GM23338 (cell line): ENCODE measurements at regions not wholly inside any gene's neighbourhood (a gene's known extent, or its start where the extent isn't known, plus 50 kb on each side); places are given as distances from the start of the nearest gene placed in this dataset.
"Not testable (repeated sequence)": the region's sequence is repeated elsewhere in the genome, so short reads cannot be mapped to it uniquely, and the experiment has no call there.

ENCODE experiments used
- ATAC-seq: fragments of 200-7000 bp; cut with Tn5 transposase; 3 replicates; pipeline ENCODE4 v1.9.1; 2020
- DNase-seq: peaks from one replicate; pipeline ENCODE4 v3.0.0-alpha.2; 2015; ENCODE audit warnings: low spot score
- H2AFZ ChIP-seq: fragments of 200-600 bp; sonication (generic); 2 replicates; pipeline ENCODE4 v1.8.0; 2016; ENCODE audit warnings: antibody characterized with exemption, mild to moderate bottlenecking, moderate library complexity
- H3F3A ChIP-seq: fragments of 200-600 bp; sonication (generic); replicated peaks from 2 replicates; pipeline ENCODE4 v1.8.0; 2017; ENCODE audit warnings: antibody characterized with exemption, mixed run types, low read depth
- H3K27ac ChIP-seq: fragments of 200-600 bp; sonication (generic); 2 replicates; pipeline ENCODE4 v1.6.1; 2016; ENCODE audit warnings: low read depth
- H3K27me3 ChIP-seq: fragments of 200-600 bp; sonication (generic); 2 replicates; pipeline ENCODE4 v1.8.0; 2016; ENCODE audit warnings: mild to moderate bottlenecking, mixed run types, moderate library complexity; ENCODE audit not compliant: insufficient read depth
- H3K36me3 ChIP-seq: fragments of 200-600 bp; sonication (generic); 2 replicates; pipeline ENCODE4 v1.8.0; 2016; ENCODE audit warnings: mild to moderate bottlenecking; ENCODE audit not compliant: insufficient read depth
- H3K4me1 ChIP-seq: fragments of 200-600 bp; sonication (generic); 2 replicates; pipeline ENCODE4 v1.8.0; 2016; ENCODE audit warnings: mild to moderate bottlenecking, moderate library complexity; ENCODE audit not compliant: insufficient read depth
- H3K4me2 ChIP-seq: fragments of 200-600 bp; sonication (generic); 2 replicates; pipeline ENCODE4 v1.7.1; 2017; ENCODE audit warnings: mixed run types
- H3K4me3 ChIP-seq: fragments of 200-600 bp; sonication (generic); 2 replicates; pipeline ENCODE4 v1.6.1; 2016; ENCODE audit warnings: mixed run types
- H3K79me2 ChIP-seq: fragments of 200-600 bp; sonication (generic); replicated peaks from 2 replicates; pipeline ENCODE4 v1.8.0; 2017; ENCODE audit warnings: mild to moderate bottlenecking; ENCODE audit not compliant: insufficient read depth
- H3K9me2 ChIP-seq: fragments of 200-600 bp; sonication (generic); 2 replicates; pipeline ENCODE4 v1.8.0; 2017; ENCODE audit not compliant: insufficient read depth
- H4K20me1 ChIP-seq: fragments of 200-600 bp; sonication (generic); replicated peaks from 2 replicates; pipeline ENCODE4 v1.8.0; 2017; ENCODE audit warnings: mild to moderate bottlenecking; ENCODE audit not compliant: insufficient read depth
- H3K27ac Mint-ChIP-seq: 2 replicates; pipeline ENCODE4 v1.8.0; 2020; ENCODE audit warnings: inconsistent platforms, mild to moderate bottlenecking, moderate library complexity, mixed read lengths
- H3K27me3 Mint-ChIP-seq: 3 replicates; pipeline ENCODE4 v1.8.0; 2022; ENCODE audit warnings: low read depth, mild to moderate bottlenecking, moderate library complexity, mixed read lengths, inconsistent platforms; ENCODE audit not compliant: insufficient read depth, poor library complexity
- H3K36me3 Mint-ChIP-seq: 3 replicates; pipeline ENCODE4 v1.8.0; 2021; ENCODE audit warnings: low read depth, mild to moderate bottlenecking, inconsistent platforms, moderate library complexity, mixed read lengths
- H3K4me1 Mint-ChIP-seq: 3 replicates; pipeline ENCODE4 v1.8.0; 2020; ENCODE audit warnings: mild to moderate bottlenecking, inconsistent platforms, mixed read lengths
- H3K4me3 Mint-ChIP-seq: 3 replicates; pipeline ENCODE4 v1.8.0; 2021; ENCODE audit warnings: moderate library complexity, mild to moderate bottlenecking, inconsistent platforms, mixed read lengths
- H3K9me3 Mint-ChIP-seq: 3 replicates; pipeline ENCODE4 v1.8.0; 2020; ENCODE audit warnings: moderate library complexity, mild to moderate bottlenecking, inconsistent platforms, mixed read lengths
- CREB1 ChIP-seq: fragments of 250-450 bp; sonication (Bioruptor Pico); IDR thresholded peaks from 2 replicates; pipeline ENCODE4 v1.5.0; 2020; ENCODE audit warnings: low read depth, mild to moderate bottlenecking, moderate library complexity
- CTCF ChIP-seq, 2 experiments: fragments of 200-600 bp in 1 of 2; sonication (generic) in 1 of 2; conservative IDR thresholded peaks; 2 replicates each; pipeline versions ENCODE4 v1.5.1 to v1.6.1; 2016 to 2017; ENCODE audit warnings: antibody characterized with exemption in 2 of 2, low read depth in 2 of 2, mild to moderate bottlenecking in 2 of 2, moderate library complexity in 1 of 2
- ETS1 ChIP-seq: IDR thresholded peaks from 2 replicates; pipeline ENCODE4 v1.6.1; 2016; ENCODE audit warnings: antibody characterized with exemption
- EZH2phosphoT487 ChIP-seq: fragments of 200-600 bp; sonication (generic); IDR thresholded peaks from one replicate; pipeline ENCODE4 v1.8.1; 2018; ENCODE audit warnings: antibody characterized with exemption; ENCODE audit not compliant: unreplicated experiment
- JUNB ChIP-seq: IDR thresholded peaks from one replicate; pipeline ENCODE4 v1.6.1; 2016; ENCODE audit warnings: antibody characterized with exemption; ENCODE audit not compliant: unreplicated experiment
- POLR2AphosphoS5 ChIP-seq: IDR thresholded peaks from 2 replicates; pipeline ENCODE4 v1.6.1; 2016; ENCODE audit warnings: antibody characterized with exemption, low read depth
- STAT1 ChIP-seq: IDR thresholded peaks from one replicate; pipeline ENCODE4 v1.6.1; 2016; ENCODE audit warnings: antibody characterized with exemption; ENCODE audit not compliant: unreplicated experiment
- ZNF114 ChIP-seq: fragments of 250-450 bp; sonication (Bioruptor Pico); IDR thresholded peaks from 2 replicates; pipeline ENCODE4 v1.5.0; 2020; ENCODE audit warnings: mild to moderate bottlenecking, moderate library complexity
- ZNF331 ChIP-seq: fragments of 250-450 bp; sonication (Bioruptor Pico); IDR thresholded peaks from 2 replicates; pipeline ENCODE4 v1.5.0; 2020; ENCODE audit warnings: low read depth, mild to moderate bottlenecking, moderate library complexity
- ZNF462 ChIP-seq: fragments of 250-450 bp; sonication (Bioruptor Pico); IDR thresholded peaks from 2 replicates; pipeline ENCODE4 v1.5.0; 2020; ENCODE audit warnings: mild to moderate bottlenecking, moderate library complexity
- TF ChIP-seq, protein P1 (sequence below): IDR thresholded peaks from one replicate; pipeline ENCODE4 v1.6.1; 2018; ENCODE audit warnings: antibody characterized with exemption; ENCODE audit not compliant: unreplicated experiment

GRCh38 chr3:110001905-110002304, 664.6 kb upstream of the DPPA4 start:
- H3K27ac ChIP-seq, H3K27me3 ChIP-seq, H3K27me3 Mint-ChIP-seq, ATAC-seq, DNase-seq, H3K9me2 ChIP-seq, H4K20me1 ChIP-seq, H3F3A ChIP-seq, H2AFZ ChIP-seq, H3K4me2 ChIP-seq, H3K4me3 ChIP-seq, H3K27ac Mint-ChIP-seq, H3K9me3 Mint-ChIP-seq, H3K4me1 ChIP-seq, H3K36me3 ChIP-seq, H3K79me2 ChIP-seq, H3K4me3 Mint-ChIP-seq, H3K4me1 Mint-ChIP-seq: not testable (repeated sequence)
- H3K36me3 Mint-ChIP-seq = peaks cover 11% of the 10 kb centered on the region; the same call in 2 of the 3 replicates

DNA sequence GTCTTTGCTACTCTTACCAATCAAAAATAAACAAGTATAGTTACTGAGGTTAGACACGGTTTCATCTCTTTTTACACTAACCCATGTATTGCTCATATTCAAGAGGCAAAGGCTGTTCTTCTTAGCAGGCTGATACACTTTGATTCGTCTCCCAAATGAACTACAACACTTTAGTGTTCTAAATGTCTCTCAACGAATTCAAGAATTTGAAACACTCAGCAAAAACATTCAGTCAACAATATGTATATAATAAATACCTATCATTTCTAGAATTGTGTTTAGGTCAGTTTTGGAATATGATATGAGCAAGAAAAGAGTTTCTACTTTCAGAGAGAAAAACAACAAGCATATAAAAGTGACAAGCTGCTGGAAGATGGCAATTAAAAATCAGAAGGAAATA, 669.6 kb upstream of the DPPA4 start:
- Histone ChIP-seq H3K4me2 (no peak overlapping the region), H3K4me3 (no peak overlapping the region), H2AFZ (no peak overlapping the region), H3K4me1 (no peaks in the 10 kb centered on the region), H3K27me3 (no peaks in the 10 kb centered on the region), H3K79me2 (no peaks in the 10 kb centered on the region), H3K9me2 (no peaks in the 10 kb centered on the region), H3K27ac (no peak overlapping the region), H4K20me1 (no peaks in the 10 kb centered on the region), H3F3A (no peaks in the 10 kb centered on the region), H3K36me3 (no peaks in the 10 kb centered on the region)
- no peaks in the 10 kb centered on the region for H3K4me1 Mint-ChIP-seq
- no peak overlapping the region for H3K27ac Mint-ChIP-seq
- ATAC-seq = no peak
- H3K36me3 Mint-ChIP-seq = peaks cover 3% of the 10 kb centered on the region
- no peak overlapping the region for H3K4me3 Mint-ChIP-seq
- H3K9me3 Mint-ChIP-seq = peaks cover 4% of the 10 kb centered on the region; the same call in 1 of the 3 replicates
- H3K27me3 Mint-ChIP-seq = no peaks in the 10 kb centered on the region
- no peak for DNase-seq
- TF ChIP-seq ETS1 (no peak), ZNF114 (CRISPR knock-in tag) (no peak), STAT1 (no peak), ZNF331 (CRISPR knock-in tag) (no peak), JUNB (no peak), CREB1 (CRISPR knock-in tag) (no peak), ZNF462 (CRISPR knock-in tag) (no peak), CTCF (conservative IDR thresholded peaks at IDR 0.05; ENCODE audit: low read depth in 2 of 2) (no peak), EZH2phosphoT487 (no peak), POLR2AphosphoS5 (no peak)
- TF ChIP-seq, protein P1, sequence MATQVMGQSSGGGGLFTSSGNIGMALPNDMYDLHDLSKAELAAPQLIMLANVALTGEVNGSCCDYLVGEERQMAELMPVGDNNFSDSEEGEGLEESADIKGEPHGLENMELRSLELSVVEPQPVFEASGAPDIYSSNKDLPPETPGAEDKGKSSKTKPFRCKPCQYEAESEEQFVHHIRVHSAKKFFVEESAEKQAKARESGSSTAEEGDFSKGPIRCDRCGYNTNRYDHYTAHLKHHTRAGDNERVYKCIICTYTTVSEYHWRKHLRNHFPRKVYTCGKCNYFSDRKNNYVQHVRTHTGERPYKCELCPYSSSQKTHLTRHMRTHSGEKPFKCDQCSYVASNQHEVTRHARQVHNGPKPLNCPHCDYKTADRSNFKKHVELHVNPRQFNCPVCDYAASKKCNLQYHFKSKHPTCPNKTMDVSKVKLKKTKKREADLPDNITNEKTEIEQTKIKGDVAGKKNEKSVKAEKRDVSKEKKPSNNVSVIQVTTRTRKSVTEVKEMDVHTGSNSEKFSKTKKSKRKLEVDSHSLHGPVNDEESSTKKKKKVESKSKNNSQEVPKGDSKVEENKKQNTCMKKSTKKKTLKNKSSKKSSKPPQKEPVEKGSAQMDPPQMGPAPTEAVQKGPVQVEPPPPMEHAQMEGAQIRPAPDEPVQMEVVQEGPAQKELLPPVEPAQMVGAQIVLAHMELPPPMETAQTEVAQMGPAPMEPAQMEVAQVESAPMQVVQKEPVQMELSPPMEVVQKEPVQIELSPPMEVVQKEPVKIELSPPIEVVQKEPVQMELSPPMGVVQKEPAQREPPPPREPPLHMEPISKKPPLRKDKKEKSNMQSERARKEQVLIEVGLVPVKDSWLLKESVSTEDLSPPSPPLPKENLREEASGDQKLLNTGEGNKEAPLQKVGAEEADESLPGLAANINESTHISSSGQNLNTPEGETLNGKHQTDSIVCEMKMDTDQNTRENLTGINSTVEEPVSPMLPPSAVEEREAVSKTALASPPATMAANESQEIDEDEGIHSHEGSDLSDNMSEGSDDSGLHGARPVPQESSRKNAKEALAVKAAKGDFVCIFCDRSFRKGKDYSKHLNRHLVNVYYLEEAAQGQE = no peak
